ENCODE measurements at regions not wholly inside any gene's neighbourhood (a gene's known extent, or its start where the extent isn't known, plus 50 kb on each side); places are given as distances from the start of the nearest gene placed in this dataset.
A peak's percentile ranks its signal among the peaks of the same experiment; 100 is the strongest.

GRCh38 chr5:38188591-38188990, 69.8 kb upstream of the EGFLAM start:
- no peak overlapping the region for H3K27ac ChIP-seq (ENCODE audit: low read depth, low read length)
- Mint-ChIP-seq H3K27me3 (peaks cover 4 to 10% of the 10 kb centered on the region in 2 donors), H3K27ac (no peak overlapping the region), H3K4me3 (no peak overlapping the region), H3K4me1 (peaks cover 5 to 6% (median 5%) of the 10 kb centered on the region in 3 donors), H3K9me3 (no peaks in the 10 kb centered on the region), H3K36me3 (no peaks in the 10 kb centered on the region)
- no peaks in the 10 kb centered on the region for H3K9me3 ChIP-seq (ENCODE audit: low read length)
- H3K4me1 ChIP-seq (ENCODE audit: insufficient read depth, low read length): no peaks in the 10 kb centered on the region
- H3K4me3 ChIP-seq (ENCODE audit: low read length): no peak overlapping the region
- ChIA-PET CTCF (no interaction called here), POLR2A (no interaction called here)
- no peak for DNase-seq
- H3K27me3 ChIP-seq (ENCODE audit: insufficient read depth, low read length, poor library complexity, severe bottlenecking): no peaks in the 10 kb centered on the region
- H3K36me3 ChIP-seq (ENCODE audit: insufficient read depth, low read length): no peaks in the 10 kb centered on the region

- POLR2A ChIA-PET: no interaction called here
- CTCF ChIA-PET: no interaction called here
- peaks cover 4 to 7% of the 10 kb centered on the region in 2 donors for H3K27me3 Mint-ChIP-seq
Measured at GRCh38 chr5:38187532-38187931, 70.8 kb upstream of the EGFLAM start.

GRCh38 chr5:38184627-38185026, 73.7 kb upstream of the EGFLAM start:
- ChIA-PET POLR2A (no interaction called here), CTCF (no interaction called here)
- Mint-ChIP-seq H3K4me1 (no peaks in the 10 kb centered on the region), H3K9me3 (no peaks in the 10 kb centered on the region), H3K36me3 (no peaks in the 10 kb centered on the region), H3K27me3 (peaks cover 5 to 11% of the 10 kb centered on the region in 2 donors), H3K27ac (no peak overlapping the region), H3K4me3 (no peak overlapping the region)
- no peaks in the 10 kb centered on the region for H3K27me3 ChIP-seq (ENCODE audit: insufficient read depth, low read length, poor library complexity, severe bottlenecking)
- no peaks in the 10 kb centered on the region for H3K36me3 ChIP-seq (ENCODE audit: insufficient read depth, low read length)
- H3K4me3 ChIP-seq (ENCODE audit: low read length): no peak overlapping the region
- no peaks in the 10 kb centered on the region for H3K9me3 ChIP-seq (ENCODE audit: low read length)
- H3K27ac ChIP-seq (ENCODE audit: low read depth, low read length): no peak overlapping the region
- H3K4me1 ChIP-seq (ENCODE audit: insufficient read depth, low read length): no peaks in the 10 kb centered on the region
- DNase-seq: no peak

More at GRCh38 chr5:38187532-38187931, 70.8 kb upstream of the EGFLAM start:
- Histone ChIP-seq H3K4me1 (ENCODE audit: insufficient read depth, low read length) (no peaks in the 10 kb centered on the region), H3K36me3 (ENCODE audit: insufficient read depth, low read length) (no peaks in the 10 kb centered on the region), H3K27ac (ENCODE audit: low read depth, low read length) (no peak overlapping the region), H3K9me3 (ENCODE audit: low read length) (no peaks in the 10 kb centered on the region), H3K27me3 (ENCODE audit: insufficient read depth, low read length, poor library complexity, severe bottlenecking) (no peaks in the 10 kb centered on the region), H3K4me3 (ENCODE audit: low read length) (no peak overlapping the region)
- H3K4me3 Mint-ChIP-seq: no peak overlapping the region
- no peaks in the 10 kb centered on the region for H3K4me1 Mint-ChIP-seq
- DNase-seq: no peak
- no peak overlapping the region for H3K27ac Mint-ChIP-seq
- H3K36me3 Mint-ChIP-seq: no peaks in the 10 kb centered on the region
- H3K9me3 Mint-ChIP-seq: no peaks in the 10 kb centered on the region

GRCh38 chr5:38182991-38183390, 75.4 kb upstream of the EGFLAM start:
- CTCF ChIA-PET: no interaction called here
- no peaks in the 10 kb centered on the region for H3K27me3 ChIP-seq (ENCODE audit: insufficient read depth, low read length, poor library complexity, severe bottlenecking)
- H3K4me1 Mint-ChIP-seq: no peaks in the 10 kb centered on the region

GRCh38 chr5:38168029-38168428, 90.3 kb upstream of the EGFLAM start:
- Histone ChIP-seq H3K27me3 (ENCODE audit: insufficient read depth, low read length, poor library complexity, severe bottlenecking) (no peaks in the 10 kb centered on the region), H3K9me3 (ENCODE audit: low read length) (no peaks in the 10 kb centered on the region), H3K27ac (ENCODE audit: low read depth, low read length) (no peak overlapping the region), H3K4me3 (ENCODE audit: low read length) (no peak overlapping the region), H3K4me1 (ENCODE audit: insufficient read depth, low read length) (no peaks in the 10 kb centered on the region), H3K36me3 (ENCODE audit: insufficient read depth, low read length) (no peaks in the 10 kb centered on the region)
- POLR2A ChIA-PET: no interaction called here
- DNase-seq: no peak
- Mint-ChIP-seq H3K9me3 (peaks cover 0 to 6% (median 4%) of the 10 kb centered on the region in 5 donors), H3K36me3 (no peaks in the 10 kb centered on the region), H3K4me3 (no peak overlapping the region), H3K27ac (peak overlapping the region in 1 of 8 donors; percentile 32), H3K27me3 (no peaks in the 10 kb centered on the region), H3K4me1 (no peaks in the 10 kb centered on the region)
- CTCF ChIA-PET: no interaction called here

More at GRCh38 chr5:38182991-38183390, 75.4 kb upstream of the EGFLAM start:
- DNase-seq: no peak
- H3K36me3 Mint-ChIP-seq: no peaks in the 10 kb centered on the region
- no peaks in the 10 kb centered on the region for H3K36me3 ChIP-seq (ENCODE audit: insufficient read depth, low read length)
- H3K27ac ChIP-seq (ENCODE audit: low read depth, low read length): no peak overlapping the region
- POLR2A ChIA-PET: no interaction called here
- no peak overlapping the region for H3K27ac Mint-ChIP-seq
- no peaks in the 10 kb centered on the region for H3K4me1 ChIP-seq (ENCODE audit: insufficient read depth, low read length)
- H3K27me3 Mint-ChIP-seq: peaks cover 5 to 22% of the 10 kb centered on the region in 2 donors
- H3K9me3 Mint-ChIP-seq: no peaks in the 10 kb centered on the region
- H3K4me3 Mint-ChIP-seq: no peak overlapping the region
- H3K4me3 ChIP-seq (ENCODE audit: low read length): no peak overlapping the region
- H3K9me3 ChIP-seq (ENCODE audit: low read length): no peaks in the 10 kb centered on the region

GRCh38 chr5:38167562-38167996, 90.8 kb upstream of the EGFLAM start:
- Mint-ChIP-seq H3K4me3 (no peak overlapping the region), H3K36me3 (no peaks in the 10 kb centered on the region), H3K27me3 (no peaks in the 10 kb centered on the region), H3K27ac (peak overlapping the region in 1 of 8 donors; percentile 32), H3K4me1 (no peaks in the 10 kb centered on the region), H3K9me3 (peaks cover 0 to 6% (median 4%) of the 10 kb centered on the region in 5 donors)
- no peaks in the 10 kb centered on the region for H3K36me3 ChIP-seq (ENCODE audit: insufficient read depth, low read length)
- ChIA-PET POLR2A (no interaction called here), CTCF (no interaction called here)
- no peak for DNase-seq
- no peaks in the 10 kb centered on the region for H3K9me3 ChIP-seq (ENCODE audit: low read length)
- no peak overlapping the region for H3K4me3 ChIP-seq (ENCODE audit: low read length)
- no peaks in the 10 kb centered on the region for H3K4me1 ChIP-seq (ENCODE audit: insufficient read depth, low read length)
- H3K27me3 ChIP-seq (ENCODE audit: insufficient read depth, low read length, poor library complexity, severe bottlenecking): no peaks in the 10 kb centered on the region
- no peak overlapping the region for H3K27ac ChIP-seq (ENCODE audit: low read depth, low read length)

GRCh38 chr5:38166832-38167231, 91.5 kb upstream of the EGFLAM start:
- H3K27ac Mint-ChIP-seq: no peak overlapping the region
- no peaks in the 10 kb centered on the region for H3K4me1 Mint-ChIP-seq
- peaks cover 0 to 6% (median 4%) of the 10 kb centered on the region in 5 donors for H3K9me3 Mint-ChIP-seq
- Histone ChIP-seq H3K27me3 (ENCODE audit: insufficient read depth, low read length, poor library complexity, severe bottlenecking) (no peaks in the 10 kb centered on the region), H3K9me3 (ENCODE audit: low read length) (no peaks in the 10 kb centered on the region), H3K36me3 (ENCODE audit: insufficient read depth, low read length) (no peaks in the 10 kb centered on the region), H3K4me3 (ENCODE audit: low read length) (no peak overlapping the region), H3K4me1 (ENCODE audit: insufficient read depth, low read length) (no peaks in the 10 kb centered on the region), H3K27ac (ENCODE audit: low read depth, low read length) (no peak overlapping the region)
- H3K4me3 Mint-ChIP-seq: no peak overlapping the region
- ChIA-PET POLR2A (no interaction called here), CTCF (no interaction called here)
- no peaks in the 10 kb centered on the region for H3K27me3 Mint-ChIP-seq
- no peak for DNase-seq
- H3K36me3 Mint-ChIP-seq: no peaks in the 10 kb centered on the region

- Mint-ChIP-seq H3K4me3 (no peak overlapping the region), H3K27me3 (no peaks in the 10 kb centered on the region), H3K4me1 (no peaks in the 10 kb centered on the region), H3K27ac (no peak overlapping the region), H3K36me3 (no peaks in the 10 kb centered on the region), H3K9me3 (peaks cover 0 to 6% (median 4%) of the 10 kb centered on the region in 5 donors)
- no peak for DNase-seq
- ChIA-PET CTCF (no interaction called here), POLR2A (no interaction called here)
- Histone ChIP-seq H3K4me3 (ENCODE audit: low read length) (no peak overlapping the region), H3K27me3 (ENCODE audit: insufficient read depth, low read length, poor library complexity, severe bottlenecking) (no peaks in the 10 kb centered on the region), H3K36me3 (ENCODE audit: insufficient read depth, low read length) (no peaks in the 10 kb centered on the region), H3K4me1 (ENCODE audit: insufficient read depth, low read length) (no peaks in the 10 kb centered on the region), H3K9me3 (ENCODE audit: low read length) (no peaks in the 10 kb centered on the region), H3K27ac (ENCODE audit: low read depth, low read length) (no peak overlapping the region)
Measured at GRCh38 chr5:38165435-38165834, 92.9 kb upstream of the EGFLAM start.

Measured in CD8-positive, alpha-beta memory T cell (primary cell).